A549 (cell line): ENCODE measurements at regions not wholly inside any gene's neighbourhood (a gene's known extent, or its start where the extent isn't known, plus 50 kb on each side); places are given as distances from the start of the nearest gene placed in this dataset.

Experiments
- ATAC-seq, 2 experiments: fragments of 200-7000 bp in 1 of 2; fragments of >200 bp in 1 of 2; cut with Nextera tagmentation in 1 of 2; cut with Tn5 transposase in 1 of 2; 3 replicates each; pipeline versions ENCODE4 v1.8.0 to v1.9.1; 2018 to 2020; ENCODE audit warnings: mild to moderate bottlenecking in 1 of 2, moderate library complexity in 1 of 2
- CTCF ChIA-PET: fragments of 300-600 bp; sonication (Branson Sonifier 250); formaldehyde crosslinking; extraction: SDS; loops from one replicate; lab custom pipeline; 2021; ENCODE audit warnings: antibody characterized with exemption, inconsistent platforms; lab: Yijun Ruan, JAX
- POLR2A ChIA-PET: fragments of 350-600 bp; formaldehyde crosslinking; extraction: SDS; loops from one replicate; lab custom pipeline; 2021; ENCODE audit warnings: antibody characterized with exemption, inconsistent platforms; lab: Yijun Ruan, JAX
- DNase-seq, 2 experiments: peaks; one replicate each; pipeline versions ENCODE4 v3.0.0 to v3.0.0-alpha.2; 2011 to 2016; ENCODE audit warnings: low read depth in 1 of 2, low spot score in 1 of 2
- FAIRE-seq: peaks from 2 replicates; lab custom pipeline; 2011; peaks lifted over from hg19 to GRCh38; lab: Jason Lieb, UNC
- H3K27ac ChIP-seq, 2 experiments: fragments of >200 bp; sonication (Bioruptor Twin); formaldehyde crosslinking; 3 replicates each; pipeline ENCODE4 v1.5.1; 2016 to 2017
- H3K4me1 ChIP-seq: fragments of >200 bp; sonication (Bioruptor Twin); formaldehyde crosslinking; 3 replicates; pipeline ENCODE4 v1.6.1; 2016
- H3K4me2 ChIP-seq: fragments of >200 bp; sonication (Bioruptor Twin); formaldehyde crosslinking; 3 replicates; pipeline ENCODE4 v1.6.1; 2016
- H3K4me3 ChIP-seq: fragments of >200 bp; sonication (Bioruptor Twin); formaldehyde crosslinking; 3 replicates; pipeline ENCODE4 v1.5.1; 2016
- H3K9me3 ChIP-seq: fragments of >200 bp; sonication (Bioruptor Twin); formaldehyde crosslinking; 3 replicates; pipeline ENCODE4 v1.6.1; 2016
- BHLHE40 ChIP-seq: IDR thresholded peaks from 2 replicates; pipeline ENCODE4 v1.6.1; 2012; ENCODE audit warnings: low read depth, low read length, inconsistent platforms
- CBX2 ChIP-seq: fragments of 200-600 bp; sonication (generic); IDR thresholded peaks from 2 replicates; pipeline ENCODE4 v1.6.1; 2016; ENCODE audit warnings: low read depth, mild to moderate bottlenecking, borderline replicate concordance
- CBX8 ChIP-seq: fragments of 200-600 bp; sonication (generic); IDR thresholded peaks from 2 replicates; pipeline ENCODE4 v1.6.1; 2016
- EHF ChIP-seq: fragments of 250-450 bp; sonication (Bioruptor Pico); IDR thresholded peaks from 2 replicates; pipeline ENCODE4 v1.5.0; 2020; ENCODE audit warnings: mild to moderate bottlenecking
- EHMT2 ChIP-seq: fragments of 200-600 bp; sonication (generic); IDR thresholded peaks from 2 replicates; pipeline ENCODE4 v1.6.1; 2016; ENCODE audit warnings: antibody characterized with exemption, low read depth, mild to moderate bottlenecking, moderate library complexity
- EP300 ChIP-seq, 2 experiments: fragments of >200 bp; sonication (Bioruptor Twin); formaldehyde crosslinking; IDR thresholded peaks; 2 replicates in 1 of 2; 3 replicates in 1 of 2; pipeline ENCODE4 v1.6.1; 2016 to 2017
- HEYL ChIP-seq: fragments of 250-450 bp; sonication (Bioruptor Pico); IDR thresholded peaks from 2 replicates; pipeline ENCODE4 v1.8.0; 2021; ENCODE audit warnings: mild to moderate bottlenecking, moderate library complexity
- HOXB13 ChIP-seq: fragments of 250-450 bp; sonication (Bioruptor Pico); IDR thresholded peaks from 2 replicates; pipeline ENCODE4 v1.5.0; 2020; ENCODE audit warnings: low read depth, mild to moderate bottlenecking, moderate library complexity
- HOXB5 ChIP-seq: fragments of 250-450 bp; sonication (Bioruptor Pico); IDR thresholded peaks from 2 replicates; pipeline ENCODE4 v1.5.0; 2020; ENCODE audit warnings: mild to moderate bottlenecking, moderate library complexity
- JUNB ChIP-seq: fragments of >200 bp; sonication (Bioruptor Twin); formaldehyde crosslinking; IDR thresholded peaks from 2 replicates; pipeline ENCODE4 v1.6.1; 2016
- KDM5A ChIP-seq: fragments of 200-600 bp; sonication (generic); IDR thresholded peaks from 2 replicates; pipeline ENCODE4 v1.6.1; 2016; ENCODE audit warnings: antibody characterized with exemption, mild to moderate bottlenecking
- NR3C1 ChIP-seq: fragments of >200 bp; sonication (Bioruptor Twin); formaldehyde crosslinking; IDR thresholded peaks from 3 replicates; pipeline ENCODE4 v1.6.1; 2017
- POLR2AphosphoS2 ChIP-seq: conservative IDR thresholded peaks from 2 replicates; pipeline ENCODE4 v1.6.1; 2012; ENCODE audit warnings: low read length, improper control_type of control experiment, inconsistent platforms
- RAD21 ChIP-seq, 2 experiments: fragments of >200 bp in 1 of 2; sonication (Bioruptor Twin) in 1 of 2; formaldehyde crosslinking in 1 of 2; IDR thresholded peaks in 1 of 2; conservative IDR thresholded peaks in 1 of 2; 2 replicates in 1 of 2; 3 replicates in 1 of 2; pipeline ENCODE4 v1.6.1; 2012 to 2018; ENCODE audit warnings: inconsistent platforms in 1 of 2
- RARB ChIP-seq: fragments of 250-450 bp; sonication (Bioruptor Pico); IDR thresholded peaks from 2 replicates; pipeline ENCODE4 v1.8.0; 2021; ENCODE audit warnings: mild to moderate bottlenecking, moderate library complexity
- RCOR1 ChIP-seq: fragments of 150-350 bp; IDR thresholded peaks from 2 replicates; pipeline ENCODE4 v1.6.1; 2014; ENCODE audit warnings: antibody characterized with exemption, low read length, low read depth
- RNF2 ChIP-seq: fragments of 200-600 bp; sonication (generic); IDR thresholded peaks from 2 replicates; pipeline ENCODE4 v1.6.1; 2016; ENCODE audit warnings: low read depth, mild to moderate bottlenecking, antibody characterized with exemption, moderate library complexity, borderline replicate concordance
- SREBF2 ChIP-seq: fragments of 450-650 bp; IDR thresholded peaks from 2 replicates; pipeline ENCODE4 v1.6.1; 2014; ENCODE audit warnings: mild to moderate bottlenecking, moderate library complexity
- ZC3H11A ChIP-seq: fragments of 450-650 bp; IDR thresholded peaks from 2 replicates; pipeline ENCODE4 v1.6.1; 2014; ENCODE audit warnings: antibody characterized with exemption, mild to moderate bottlenecking
- ZFP36 ChIP-seq: fragments of 450-650 bp; IDR thresholded peaks from 2 replicates; pipeline ENCODE4 v1.6.1; 2014; ENCODE audit warnings: borderline replicate concordance; ENCODE audit not compliant: partially characterized antibody
- WGBS: methylation state at CpG from one replicate; pipeline ENCODE4 v1.1.6; 2017; ENCODE audit errors: missing lambda C conversion rate; 5-methylcytosine and 5-hydroxymethylcytosine counted together
- TF ChIP-seq, protein P1 (sequence below): fragments of 450-650 bp; IDR thresholded peaks from 2 replicates; pipeline ENCODE4 v1.6.1; 2014; ENCODE audit warnings: antibody characterized with exemption
- TF ChIP-seq, protein P2 (sequence below): fragments of >200 bp; sonication (Bioruptor Twin); formaldehyde crosslinking; IDR thresholded peaks from 2 replicates; pipeline ENCODE4 v1.6.1; 2016
- TF ChIP-seq, protein P3 (sequence below): fragments of 150-350 bp; IDR thresholded peaks from 2 replicates; pipeline ENCODE4 v1.6.1; 2014; ENCODE audit warnings: low read depth, mild to moderate bottlenecking, low read length
- TF ChIP-seq, protein P4 (sequence below): fragments of 250-450 bp; sonication (Bioruptor Pico); IDR thresholded peaks from 2 replicates; pipeline ENCODE4 v1.5.0; 2021; ENCODE audit warnings: mild to moderate bottlenecking, moderate library complexity, borderline replicate concordance
- TF ChIP-seq, protein P5 (sequence below): IDR thresholded peaks from 2 replicates; pipeline ENCODE4 v1.6.1; 2012
- TF ChIP-seq, protein P6 (sequence below): IDR thresholded peaks from 2 replicates; pipeline ENCODE4 v1.6.1; 2012; ENCODE audit warnings: low read depth, borderline replicate concordance

DNA sequence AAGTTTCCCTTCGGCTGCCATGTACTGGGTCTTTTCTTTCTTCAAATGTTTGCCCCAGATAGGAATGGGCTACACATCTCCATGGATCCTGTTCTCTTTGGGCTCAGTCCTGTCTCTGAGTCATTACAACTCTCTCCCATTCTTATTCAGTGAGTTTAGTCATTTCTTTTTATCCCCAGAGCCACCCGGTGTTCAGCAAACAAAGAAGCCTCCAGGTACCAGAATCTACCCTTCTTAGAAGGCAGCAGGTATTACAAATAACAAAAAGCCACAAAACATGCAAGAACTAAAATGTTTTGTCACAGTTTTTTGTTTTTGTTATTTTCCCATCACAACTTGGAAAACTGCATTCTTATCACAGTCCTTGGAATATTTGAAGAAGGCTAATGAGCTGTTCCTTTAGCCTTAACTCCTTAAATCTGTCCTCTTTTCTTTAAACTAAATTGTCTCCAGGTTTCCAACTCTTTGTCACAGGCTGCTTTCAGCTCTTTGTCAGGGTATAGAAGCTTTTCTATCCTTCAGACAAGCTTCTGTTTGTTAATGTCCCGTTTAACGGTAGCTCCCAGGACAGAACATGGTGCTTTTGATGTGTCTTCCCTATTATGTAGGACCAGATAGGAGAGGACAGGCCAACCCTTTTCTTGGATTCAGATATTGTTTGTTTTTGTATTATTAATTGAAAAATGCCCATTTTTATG is 215.5 kb upstream of the HTR2A start:
- DNase-seq = no peak
- Histone ChIP-seq H3K4me3 (no peak overlapping the region), H3K9me3 (no peaks in the 10 kb centered on the region), H3K27ac (no peak overlapping the region), H3K4me1 (no peaks in the 10 kb centered on the region), H3K4me2 (no peak overlapping the region)
- ChIA-PET POLR2A (no interaction called here), CTCF (no interaction called here)
- TF ChIP-seq RCOR1 = no peak
- no peak for TF ChIP-seq ZFP36
- TF ChIP-seq RAD21 (conservative IDR thresholded peaks at IDR 0.05 in 1 of 2, IDR thresholded peaks at IDR 0.05 in 1 of 2) = no peak
- no peak for TF ChIP-seq JUNB
- no peak for TF ChIP-seq NR3C1
- TF ChIP-seq, protein P1, sequence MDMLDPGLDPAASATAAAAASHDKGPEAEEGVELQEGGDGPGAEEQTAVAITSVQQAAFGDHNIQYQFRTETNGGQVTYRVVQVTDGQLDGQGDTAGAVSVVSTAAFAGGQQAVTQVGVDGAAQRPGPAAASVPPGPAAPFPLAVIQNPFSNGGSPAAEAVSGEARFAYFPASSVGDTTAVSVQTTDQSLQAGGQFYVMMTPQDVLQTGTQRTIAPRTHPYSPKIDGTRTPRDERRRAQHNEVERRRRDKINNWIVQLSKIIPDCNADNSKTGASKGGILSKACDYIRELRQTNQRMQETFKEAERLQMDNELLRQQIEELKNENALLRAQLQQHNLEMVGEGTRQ = no peak
- no peak for TF ChIP-seq BHLHE40
- no peak for TF ChIP-seq HEYL (CRISPR knock-in tag)
- TF ChIP-seq RNF2 = no peak
- no peak for TF ChIP-seq HOXB5 (CRISPR knock-in tag)
- TF ChIP-seq, protein P2, sequence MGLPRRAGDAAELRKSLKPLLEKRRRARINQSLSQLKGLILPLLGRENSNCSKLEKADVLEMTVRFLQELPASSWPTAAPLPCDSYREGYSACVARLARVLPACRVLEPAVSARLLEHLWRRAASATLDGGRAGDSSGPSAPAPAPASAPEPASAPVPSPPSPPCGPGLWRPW = no peak
- TF ChIP-seq EHF = no peak
- TF ChIP-seq POLR2AphosphoS2 = no peak
- TF ChIP-seq, protein P3, sequence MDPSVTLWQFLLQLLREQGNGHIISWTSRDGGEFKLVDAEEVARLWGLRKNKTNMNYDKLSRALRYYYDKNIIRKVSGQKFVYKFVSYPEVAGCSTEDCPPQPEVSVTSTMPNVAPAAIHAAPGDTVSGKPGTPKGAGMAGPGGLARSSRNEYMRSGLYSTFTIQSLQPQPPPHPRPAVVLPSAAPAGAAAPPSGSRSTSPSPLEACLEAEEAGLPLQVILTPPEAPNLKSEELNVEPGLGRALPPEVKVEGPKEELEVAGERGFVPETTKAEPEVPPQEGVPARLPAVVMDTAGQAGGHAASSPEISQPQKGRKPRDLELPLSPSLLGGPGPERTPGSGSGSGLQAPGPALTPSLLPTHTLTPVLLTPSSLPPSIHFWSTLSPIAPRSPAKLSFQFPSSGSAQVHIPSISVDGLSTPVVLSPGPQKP = no peak
- TF ChIP-seq CBX2 = no peak
- 32% methylated on average over 4 of the region's 4 CpGs for WGBS
- no peak for ATAC-seq
- FAIRE-seq = no peak

DNA sequence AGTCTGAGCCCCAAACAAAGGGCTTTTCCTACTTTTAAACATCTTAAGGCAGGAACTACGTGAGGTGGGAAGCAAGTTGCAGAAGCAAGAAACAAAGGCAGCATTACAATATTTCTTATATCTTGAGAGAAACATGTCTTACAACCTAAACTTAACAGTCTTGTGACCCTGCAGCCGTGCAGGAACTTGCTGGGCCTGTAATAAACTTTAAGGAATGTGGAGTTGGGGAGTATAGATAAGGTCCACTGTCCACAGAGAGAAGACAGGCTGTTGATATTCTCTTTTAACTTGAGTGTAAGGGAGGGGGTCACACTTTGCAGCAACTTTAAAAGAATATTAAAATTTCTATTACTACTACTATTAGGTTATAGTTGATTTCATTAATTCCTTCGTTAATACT is 214.6 kb upstream of the HTR2A start:
- no peak overlapping the region for H3K27ac ChIP-seq
- H3K4me2 ChIP-seq = no peak overlapping the region
- ChIA-PET POLR2A (no interaction called here), CTCF (no interaction called here)
- WGBS = 20% methylated on average over 3 of the region's 3 CpGs
- FAIRE-seq = no peak
- no peak for ATAC-seq
- H3K4me1 ChIP-seq = no peaks in the 10 kb centered on the region
- DNase-seq = no peak
- no peaks in the 10 kb centered on the region for H3K9me3 ChIP-seq
- no peak overlapping the region for H3K4me3 ChIP-seq
- TF ChIP-seq RARB (CRISPR knock-in tag) = no peak
- TF ChIP-seq SREBF2 = no peak
- TF ChIP-seq, protein P4, sequence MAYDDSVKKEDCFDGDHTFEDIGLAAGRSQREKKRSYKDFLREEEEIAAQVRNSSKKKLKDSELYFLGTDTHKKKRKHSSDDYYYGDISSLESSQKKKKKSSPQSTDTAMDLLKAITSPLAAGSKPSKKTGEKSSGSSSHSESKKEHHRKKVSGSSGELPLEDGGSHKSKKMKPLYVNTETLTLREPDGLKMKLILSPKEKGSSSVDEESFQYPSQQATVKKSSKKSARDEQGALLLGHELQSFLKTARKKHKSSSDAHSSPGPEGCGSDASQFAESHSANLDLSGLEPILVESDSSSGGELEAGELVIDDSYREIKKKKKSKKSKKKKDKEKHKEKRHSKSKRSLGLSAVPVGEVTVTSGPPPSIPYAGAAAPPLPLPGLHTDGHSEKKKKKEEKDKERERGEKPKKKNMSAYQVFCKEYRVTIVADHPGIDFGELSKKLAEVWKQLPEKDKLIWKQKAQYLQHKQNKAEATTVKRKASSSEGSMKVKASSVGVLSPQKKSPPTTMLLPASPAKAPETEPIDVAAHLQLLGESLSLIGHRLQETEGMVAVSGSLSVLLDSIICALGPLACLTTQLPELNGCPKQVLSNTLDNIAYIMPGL = no peak
- TF ChIP-seq HEYL (CRISPR knock-in tag) = no peak
- TF ChIP-seq, protein P5, sequence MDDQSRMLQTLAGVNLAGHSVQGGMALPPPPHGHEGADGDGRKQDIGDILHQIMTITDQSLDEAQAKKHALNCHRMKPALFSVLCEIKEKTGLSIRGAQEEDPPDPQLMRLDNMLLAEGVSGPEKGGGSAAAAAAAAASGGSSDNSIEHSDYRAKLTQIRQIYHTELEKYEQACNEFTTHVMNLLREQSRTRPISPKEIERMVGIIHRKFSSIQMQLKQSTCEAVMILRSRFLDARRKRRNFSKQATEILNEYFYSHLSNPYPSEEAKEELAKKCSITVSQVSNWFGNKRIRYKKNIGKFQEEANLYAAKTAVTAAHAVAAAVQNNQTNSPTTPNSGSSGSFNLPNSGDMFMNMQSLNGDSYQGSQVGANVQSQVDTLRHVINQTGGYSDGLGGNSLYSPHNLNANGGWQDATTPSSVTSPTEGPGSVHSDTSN = no peak
- TF ChIP-seq CBX8 = no peak
- no peak for TF ChIP-seq HOXB13
- no peak for TF ChIP-seq EP300 (IDR thresholded peaks at IDR 0.05)
- TF ChIP-seq KDM5A = no peak
- no peak for TF ChIP-seq ZC3H11A
- TF ChIP-seq, protein P6, sequence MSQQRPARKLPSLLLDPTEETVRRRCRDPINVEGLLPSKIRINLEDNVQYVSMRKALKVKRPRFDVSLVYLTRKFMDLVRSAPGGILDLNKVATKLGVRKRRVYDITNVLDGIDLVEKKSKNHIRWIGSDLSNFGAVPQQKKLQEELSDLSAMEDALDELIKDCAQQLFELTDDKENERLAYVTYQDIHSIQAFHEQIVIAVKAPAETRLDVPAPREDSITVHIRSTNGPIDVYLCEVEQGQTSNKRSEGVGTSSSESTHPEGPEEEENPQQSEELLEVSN = no peak
- TF ChIP-seq NR3C1 = no peak
- TF ChIP-seq EHMT2 = no peak
